NCI-H69 (cell line): ENCODE measurements at regions not wholly inside any gene's neighbourhood (a gene's known extent, or its start where the extent isn't known, plus 50 kb on each side); places are given as distances from the start of the nearest gene placed in this dataset.
"Not testable (repeated sequence)": the region's sequence is repeated elsewhere in the genome, so short reads cannot be mapped to it uniquely, and the experiment has no call there.

Experiments used
- DNase-seq: peaks from one replicate; lab custom pipeline; 2025; lab: John Stamatoyannopoulos, UW

GRCh38 chr2:8495189-8495989, 186.5 kb upstream of the ID2 start:
- DNase-seq: no peak

DNA sequence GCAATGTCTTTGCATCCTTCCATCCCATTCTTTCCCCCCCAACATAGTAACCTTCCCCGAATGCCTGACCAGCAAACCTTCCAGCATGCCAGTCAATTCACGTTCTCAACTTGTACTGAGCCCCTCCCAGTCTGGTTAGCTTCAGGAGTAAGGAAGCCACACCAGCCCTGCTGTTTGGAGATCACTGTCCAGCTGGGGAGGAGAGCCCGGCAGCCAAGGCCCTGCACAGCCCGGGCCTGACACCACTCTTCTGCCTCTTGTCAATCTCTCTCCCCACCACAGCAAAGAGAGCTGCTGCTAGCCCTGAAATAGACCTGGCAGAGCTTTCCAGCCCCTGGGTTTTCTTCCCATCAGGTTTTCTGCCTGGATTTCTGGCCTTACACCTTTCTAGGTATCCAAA, 185.8 kb upstream of the ID2 start:
- DNase-seq: no peak

GRCh38 chr2:8496617-8497016, 185.2 kb upstream of the ID2 start:
- DNase-seq: no peak

DNA sequence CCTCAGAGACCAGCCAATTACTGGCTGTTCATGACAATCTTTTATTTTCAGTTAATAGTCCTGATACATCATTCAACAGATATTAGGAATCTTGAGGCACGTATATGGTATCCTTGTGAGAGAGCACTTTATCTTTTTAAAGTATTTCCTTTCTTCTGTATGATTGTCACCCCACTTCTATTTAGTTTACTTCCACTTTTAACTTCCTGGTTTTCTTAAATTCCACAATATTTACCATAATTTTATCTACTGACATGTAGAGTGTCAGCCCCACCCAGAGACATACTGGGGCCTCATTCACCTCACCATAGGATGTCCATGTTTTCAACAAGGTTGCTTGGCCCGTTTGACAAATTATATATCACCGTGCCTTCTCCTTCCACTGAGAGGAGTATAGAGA, 182.9 kb upstream of the ID2 start:
- DNase-seq: no peak

DNA sequence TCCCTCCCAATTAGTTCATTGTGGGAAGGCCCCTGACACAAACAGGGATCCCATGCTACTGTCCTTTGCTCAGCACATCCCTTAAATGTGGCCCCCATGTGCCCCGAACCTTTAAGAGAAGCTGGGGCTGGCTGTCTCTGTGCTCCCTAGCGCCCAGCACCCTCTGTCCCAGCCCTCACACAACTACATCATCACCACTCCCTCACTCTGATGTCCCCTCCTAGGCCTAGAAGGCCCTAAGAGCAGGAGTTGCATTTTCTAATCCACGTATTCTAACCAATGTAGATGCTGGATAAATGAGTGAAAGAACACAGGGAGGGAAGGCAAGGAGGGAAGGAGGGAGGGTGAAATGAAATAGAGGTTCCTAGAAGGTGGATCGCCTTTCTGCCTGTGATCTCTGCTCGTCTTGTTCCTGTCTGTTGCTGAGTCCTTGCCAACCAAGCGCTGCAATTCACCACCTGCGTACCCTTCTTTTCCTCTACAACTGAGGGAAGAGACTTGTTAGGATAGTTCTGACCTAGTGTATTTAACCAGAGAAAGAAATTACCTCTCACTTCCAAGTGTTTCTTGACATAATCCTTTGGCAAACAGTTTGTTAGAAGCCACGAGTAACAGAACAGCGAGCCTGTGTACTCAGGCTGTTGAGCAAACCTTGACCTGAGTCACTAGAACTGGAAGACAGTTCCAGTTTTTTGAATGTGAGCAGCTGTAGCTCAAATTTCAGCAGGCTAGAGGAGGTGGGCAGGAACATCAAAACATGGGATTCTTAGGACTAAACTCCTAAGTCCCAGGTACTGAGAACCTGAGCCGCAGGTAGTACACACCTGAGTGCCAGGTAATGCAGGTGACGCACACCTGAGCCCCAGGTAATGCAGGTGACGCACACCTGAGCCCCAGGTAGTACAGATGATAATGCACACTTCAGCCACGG, 181.5 kb upstream of the ID2 start:
- peak; percentile 77 for DNase-seq

GRCh38 chr2:8501061-8501720, 180.7 kb upstream of the ID2 start:
- DNase-seq: peak; percentile 61

GRCh38 chr2:8502316-8502715, 179.5 kb upstream of the ID2 start:
- peak; percentile 76 for DNase-seq

GRCh38 chr2:8505311-8505920, 176.4 kb upstream of the ID2 start:
- no peak for DNase-seq

GRCh38 chr2:8506746-8507145, 175.1 kb upstream of the ID2 start:
- no peak for DNase-seq

DNA sequence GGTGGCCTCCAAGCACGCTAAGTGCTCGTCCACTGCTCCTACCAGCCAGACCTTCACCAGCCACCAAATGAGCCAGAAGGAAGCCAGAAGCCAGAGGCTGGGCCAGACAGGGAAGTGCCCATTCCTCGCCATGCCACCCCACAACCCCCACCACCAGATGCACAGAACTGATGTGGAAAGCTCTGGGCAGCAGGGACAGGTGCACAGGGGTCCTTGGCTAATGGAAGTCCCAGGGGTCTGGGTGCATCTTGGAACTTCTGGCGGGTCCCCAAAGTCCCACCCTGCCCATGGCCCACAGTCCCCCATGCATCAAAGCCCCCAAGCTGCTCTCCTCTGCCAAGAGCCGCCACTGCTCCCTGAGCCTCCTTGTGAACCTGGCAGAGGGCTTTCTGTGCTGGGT, 173.1 kb upstream of the ID2 start:
- no peak for DNase-seq

- DNase-seq: no peak
These were observed 172.2 kb upstream of the ID2 start for GRCh38 chr2:8509621-8510020.

DNA sequence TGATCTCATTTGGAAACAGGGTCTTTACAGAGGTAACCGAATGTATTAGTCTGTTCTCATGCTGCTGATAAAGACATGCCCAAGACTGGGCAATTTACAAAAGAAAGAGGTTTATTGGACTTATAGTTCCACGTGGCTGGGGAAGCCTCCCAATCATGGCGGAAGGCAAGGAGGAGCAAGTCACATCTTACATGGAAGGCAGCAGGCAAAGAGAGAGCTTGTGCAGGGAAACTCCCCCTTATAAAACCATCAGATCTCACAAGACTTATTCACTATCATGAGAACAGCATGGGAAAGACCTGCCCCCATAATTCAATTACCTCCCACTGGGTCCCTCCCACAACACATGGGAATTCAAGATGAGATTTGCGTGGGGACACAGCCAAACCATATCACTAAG, 171.8 kb upstream of the ID2 start:
- DNase-seq: not testable (repeated sequence)

DNA sequence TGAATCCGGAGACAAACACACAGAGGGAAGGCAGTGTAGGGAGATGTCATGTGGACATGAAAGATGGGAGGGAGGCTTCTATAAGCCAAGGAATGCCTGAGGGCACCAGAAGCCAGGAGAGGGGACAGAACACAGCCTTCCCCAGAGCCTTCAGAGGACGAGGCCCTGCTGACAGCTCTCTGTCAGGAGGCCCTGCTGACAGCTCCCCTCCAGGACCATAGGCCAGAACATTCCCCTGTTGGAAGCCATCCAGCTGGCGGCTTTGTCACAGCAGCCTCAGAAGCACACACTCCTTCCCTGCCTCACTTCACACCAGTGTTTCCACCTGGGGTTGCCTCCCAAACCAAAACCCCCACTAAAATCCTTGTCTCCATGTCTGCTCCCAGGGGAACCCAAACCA, 171.3 kb upstream of the ID2 start:
- no peak for DNase-seq

- no peak for DNase-seq
These were observed 169.8 kb upstream of the ID2 start for GRCh38 chr2:8511868-8512612.

- no peak for DNase-seq
These were observed 168.1 kb upstream of the ID2 start for GRCh38 chr2:8513601-8514273.

DNA sequence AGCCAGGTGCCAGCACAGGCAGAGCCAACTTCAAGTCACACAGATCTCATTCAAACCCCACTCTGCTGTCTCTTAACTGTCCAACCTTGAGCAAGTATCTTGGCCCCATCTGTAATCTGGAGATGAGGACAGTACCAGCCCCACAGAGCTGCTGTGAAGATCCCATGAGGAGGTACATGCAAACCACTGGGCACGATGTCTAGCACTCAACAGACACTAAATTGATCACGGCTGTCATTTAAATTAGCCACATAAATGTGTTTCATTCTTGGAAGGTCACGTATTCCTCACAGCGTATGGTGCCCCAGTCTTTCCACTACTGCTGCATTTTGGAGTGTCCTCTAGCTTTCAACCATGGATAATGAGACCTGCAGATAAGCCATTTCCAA, 167.6 kb upstream of the ID2 start:
- no peak for DNase-seq

DNA sequence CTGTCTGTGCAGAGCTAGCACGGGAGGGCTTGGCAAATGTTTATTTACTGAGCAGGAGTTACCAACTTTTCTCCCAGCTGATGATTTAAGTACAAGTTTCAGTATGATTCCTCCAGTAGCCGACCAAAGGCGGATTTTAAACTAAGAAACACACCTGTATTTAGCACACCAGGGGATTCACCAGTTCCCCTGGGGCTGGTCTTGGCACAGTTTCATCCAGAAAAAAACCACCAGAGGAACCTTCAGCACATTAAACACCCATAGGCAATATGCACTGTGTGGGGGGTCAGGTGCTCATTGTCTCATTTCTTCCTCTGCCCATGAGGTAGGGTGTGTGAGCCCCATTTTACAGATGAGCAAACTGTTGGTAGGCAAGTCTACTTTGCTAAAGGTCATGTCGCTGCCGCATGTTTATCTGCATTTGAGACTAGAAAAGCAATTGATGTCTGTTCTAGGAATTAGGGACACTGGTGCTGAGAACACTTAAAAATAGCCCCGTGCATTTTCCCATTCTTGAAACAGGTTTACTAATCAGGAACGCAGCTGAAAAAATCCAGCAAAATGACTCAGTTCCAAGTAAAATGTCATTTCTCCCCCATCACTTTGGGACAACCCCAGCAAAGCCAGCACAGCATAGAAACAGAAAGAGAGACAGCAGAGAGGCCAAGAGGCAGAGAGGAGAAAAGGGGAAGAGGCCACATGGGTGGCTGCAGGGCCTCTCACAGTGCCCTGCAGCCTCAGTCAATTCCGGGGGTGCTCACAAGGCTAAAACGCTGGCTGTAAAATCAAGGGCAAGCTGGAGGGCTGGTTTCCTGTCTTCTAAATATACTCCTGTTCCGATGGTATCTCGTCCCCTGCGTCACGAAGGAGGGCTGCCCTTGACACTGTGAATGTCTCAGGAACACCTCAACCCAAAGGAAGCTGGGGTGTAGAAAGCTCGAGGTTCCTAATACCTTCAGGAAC, 166.8 kb upstream of the ID2 start:
- DNase-seq: peak; percentile 81

- peak; percentile 75 for DNase-seq
These were observed 165.9 kb upstream of the ID2 start for GRCh38 chr2:8515864-8516533.

- DNase-seq: no peak
These were observed 163.9 kb upstream of the ID2 start for GRCh38 chr2:8517850-8518498.
